GM19467 (cell line): ENCODE measurements at regions not wholly inside any gene's neighbourhood (a gene's known extent, or its start where the extent isn't known, plus 50 kb on each side); places are given as distances from the start of the nearest gene placed in this dataset.

Experiments used
- ATAC-seq: cut with Tn5 transposase; IDR thresholded peaks from one replicate; pipeline ENCODE4 v1.9.1; 2021; ENCODE audit warnings: mild to moderate bottlenecking, moderate library complexity; ENCODE audit not compliant: unreplicated experiment

GRCh38 chr20:17093782-17094181 lies 133.1 kb upstream of the PCSK2 start:
- no peak for ATAC-seq

- ATAC-seq: no peak
Observed at GRCh38 chr20:17097603-17098002, 129.2 kb upstream of the PCSK2 start.

DNA sequence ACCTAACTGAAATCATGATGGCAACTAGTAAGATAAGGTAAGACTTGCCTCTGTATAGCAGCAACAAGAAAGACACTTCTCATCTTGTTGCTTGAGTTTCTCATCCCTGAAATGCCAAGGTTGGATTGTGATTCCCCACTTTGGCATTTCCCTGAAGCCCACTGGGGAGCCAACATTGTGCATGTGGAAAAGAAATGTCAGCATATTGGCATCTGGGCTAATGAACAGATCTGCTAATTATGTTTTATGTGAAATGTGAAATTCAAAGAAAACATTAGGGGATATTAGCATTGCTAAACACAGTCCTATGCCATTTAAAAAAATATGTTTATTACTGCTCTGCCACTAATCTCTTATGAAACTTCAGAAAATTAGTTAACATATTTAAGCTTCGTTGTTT lies 126.3 kb upstream of the PCSK2 start:
- no peak for ATAC-seq

DNA sequence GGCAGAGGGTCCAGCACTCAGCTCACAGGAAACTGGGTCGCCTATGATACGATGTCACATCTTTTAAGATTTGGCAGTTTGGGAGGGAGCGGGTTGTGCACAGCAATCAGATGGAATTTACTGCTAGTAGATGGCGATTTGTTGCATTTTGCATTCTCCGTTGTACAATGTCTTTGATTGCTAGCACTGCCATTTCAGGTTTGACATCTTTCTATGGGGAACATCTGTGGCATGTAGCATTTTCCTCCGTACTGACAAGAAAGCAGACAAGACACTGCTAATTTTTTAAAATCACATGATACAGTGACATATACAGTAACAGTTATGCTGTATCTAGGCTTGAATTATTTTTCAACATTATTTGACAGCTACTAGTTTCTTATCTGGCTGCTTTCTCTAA lies 119.7 kb upstream of the PCSK2 start:
- no peak for ATAC-seq

DNA sequence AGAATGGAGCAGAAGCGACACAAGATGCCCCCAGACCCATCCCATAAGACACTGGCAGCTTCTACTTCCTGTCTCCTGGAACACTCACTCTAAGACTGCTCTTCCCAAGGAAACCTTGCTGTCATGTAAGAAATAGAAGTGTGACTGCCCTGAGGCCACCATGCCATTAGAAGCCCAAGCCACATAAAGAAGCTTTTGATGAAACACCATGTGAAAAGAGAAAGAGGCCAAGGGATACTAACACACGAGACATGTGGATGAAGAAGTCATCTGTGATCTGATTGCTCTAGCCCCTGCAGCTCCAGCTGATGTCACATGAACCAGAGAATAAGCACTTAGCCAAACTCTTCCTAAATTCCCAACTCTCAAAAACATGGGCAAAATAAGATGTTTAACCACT lies 117.9 kb upstream of the PCSK2 start:
- no peak for ATAC-seq

DNA sequence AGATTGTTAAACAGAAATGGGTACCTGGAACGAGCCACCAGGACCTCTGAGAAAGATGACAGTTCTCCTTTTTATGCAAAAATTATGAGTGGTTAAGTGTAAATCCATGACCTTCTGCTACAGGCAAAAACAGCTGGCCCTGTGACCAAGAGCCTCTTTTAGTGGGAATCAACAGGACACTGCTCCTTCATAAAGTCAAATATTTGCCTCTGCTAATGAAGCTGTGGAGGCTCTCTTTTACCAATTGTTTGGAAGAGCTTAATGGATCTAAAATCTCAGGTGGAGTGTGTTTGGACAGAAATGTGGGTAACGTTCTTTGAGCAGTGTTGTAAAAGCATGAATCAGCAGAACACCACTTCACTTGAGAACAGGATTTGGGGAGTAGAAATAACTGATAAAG lies 117.5 kb upstream of the PCSK2 start:
- no peak for ATAC-seq

- no peak for ATAC-seq
Observed at GRCh38 chr20:17128206-17128605, 98.6 kb upstream of the PCSK2 start.

DNA sequence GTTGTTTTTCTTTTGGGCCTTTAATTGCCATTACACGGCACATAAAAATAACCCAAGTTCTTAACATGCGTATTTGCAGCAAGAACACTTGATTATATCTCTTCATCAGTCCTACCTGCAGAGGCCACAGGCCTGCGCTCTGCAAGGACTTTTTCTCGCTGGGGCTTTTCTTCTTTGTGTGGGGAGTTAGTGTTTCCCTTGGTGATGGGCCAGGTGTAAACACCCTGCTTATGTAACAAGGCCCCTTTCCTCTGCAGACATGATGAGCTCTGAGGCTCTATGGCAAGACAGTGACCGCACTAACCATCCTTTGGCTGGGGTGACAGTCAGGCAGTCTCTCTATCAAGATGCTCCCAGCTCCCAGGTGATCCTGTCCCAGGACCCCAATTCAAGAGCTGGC lies 97.8 kb upstream of the PCSK2 start:
- ATAC-seq: no peak

GRCh38 chr20:17137692-17138091 lies 89.1 kb upstream of the PCSK2 start:
- ATAC-seq: no peak

DNA sequence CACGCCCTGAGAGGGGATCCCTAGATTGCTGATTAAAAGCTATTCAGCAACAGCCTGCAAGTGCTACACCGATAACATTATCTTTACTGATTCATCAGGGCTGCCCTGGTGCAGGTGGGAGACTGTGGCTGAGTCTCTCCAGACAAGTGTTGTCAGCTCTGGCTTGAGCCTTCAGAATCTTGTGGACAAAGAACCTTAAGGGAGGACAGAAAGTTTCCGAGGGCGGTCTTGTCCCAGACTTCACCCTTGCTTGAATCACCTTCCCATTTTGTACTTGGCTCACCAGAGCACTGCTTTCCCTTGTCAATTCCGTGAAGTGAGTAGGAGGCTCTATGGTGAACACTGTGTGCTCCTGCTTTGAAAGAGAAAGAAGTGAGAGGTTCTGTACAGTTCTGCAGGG lies 88.6 kb upstream of the PCSK2 start:
- no peak for ATAC-seq

GRCh38 chr20:17140894-17141293 lies 85.9 kb upstream of the PCSK2 start:
- no peak for ATAC-seq

GRCh38 chr20:17141568-17141967 lies 85.3 kb upstream of the PCSK2 start:
- no peak for ATAC-seq

DNA sequence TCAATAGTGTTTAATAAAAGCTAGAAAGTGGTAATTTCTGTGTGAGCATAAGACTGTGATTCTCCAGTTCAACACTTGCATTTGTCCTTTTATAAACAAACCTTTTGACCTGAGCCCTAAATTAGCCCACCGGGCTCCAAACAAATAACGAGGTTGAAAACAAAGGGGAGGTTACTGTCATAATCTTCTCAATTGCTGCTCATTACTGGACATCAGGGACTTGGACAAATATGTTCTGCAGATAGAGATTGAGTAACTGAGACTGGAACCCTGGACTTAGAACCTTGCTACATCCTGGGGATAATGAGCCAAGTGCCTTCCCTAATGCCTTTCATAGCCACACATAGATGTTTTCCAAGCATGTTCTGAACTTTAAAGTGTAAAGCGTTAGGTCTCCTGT lies 84.2 kb upstream of the PCSK2 start:
- no peak for ATAC-seq

DNA sequence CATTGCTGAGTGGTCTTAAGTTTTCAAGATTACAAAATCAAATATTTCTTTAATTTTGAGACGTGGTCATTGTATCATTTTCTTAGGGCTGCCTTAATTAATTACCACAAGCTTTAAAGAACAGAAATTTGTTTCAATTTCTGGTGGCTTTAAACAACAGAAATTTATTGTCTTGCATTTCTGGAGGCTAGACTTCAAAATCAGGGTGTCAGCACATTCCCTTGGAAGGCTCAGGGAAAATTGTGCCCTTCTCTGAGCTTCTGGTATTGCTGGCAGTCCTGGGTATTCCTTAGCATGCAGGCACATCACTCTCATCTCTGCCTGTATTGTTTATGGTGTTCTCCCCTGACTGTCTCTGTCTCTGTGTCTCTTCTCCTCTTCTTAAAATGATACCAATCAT lies 76.0 kb upstream of the PCSK2 start:
- ATAC-seq: no peak

DNA sequence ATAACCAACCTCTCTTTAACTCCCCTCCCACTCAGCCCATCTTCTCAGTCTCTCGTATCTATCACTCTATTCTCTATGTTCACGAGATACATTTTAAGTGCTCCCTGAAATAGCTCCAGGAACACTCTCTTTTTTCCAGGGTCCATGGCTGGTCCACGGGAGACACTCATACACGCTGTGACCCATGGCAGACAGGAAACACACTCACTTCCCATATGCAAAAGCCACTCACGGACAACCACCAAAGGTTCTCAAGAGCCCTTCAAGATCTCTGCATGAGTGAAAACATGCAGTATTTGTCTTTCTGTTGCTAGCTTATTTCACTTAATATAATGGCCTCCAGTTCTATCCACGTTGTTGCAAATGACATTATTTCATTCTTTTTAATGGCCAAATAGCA lies 71.4 kb upstream of the PCSK2 start:
- ATAC-seq: no peak

GRCh38 chr20:17158701-17159100 lies 68.1 kb upstream of the PCSK2 start:
- ATAC-seq: no peak

DNA sequence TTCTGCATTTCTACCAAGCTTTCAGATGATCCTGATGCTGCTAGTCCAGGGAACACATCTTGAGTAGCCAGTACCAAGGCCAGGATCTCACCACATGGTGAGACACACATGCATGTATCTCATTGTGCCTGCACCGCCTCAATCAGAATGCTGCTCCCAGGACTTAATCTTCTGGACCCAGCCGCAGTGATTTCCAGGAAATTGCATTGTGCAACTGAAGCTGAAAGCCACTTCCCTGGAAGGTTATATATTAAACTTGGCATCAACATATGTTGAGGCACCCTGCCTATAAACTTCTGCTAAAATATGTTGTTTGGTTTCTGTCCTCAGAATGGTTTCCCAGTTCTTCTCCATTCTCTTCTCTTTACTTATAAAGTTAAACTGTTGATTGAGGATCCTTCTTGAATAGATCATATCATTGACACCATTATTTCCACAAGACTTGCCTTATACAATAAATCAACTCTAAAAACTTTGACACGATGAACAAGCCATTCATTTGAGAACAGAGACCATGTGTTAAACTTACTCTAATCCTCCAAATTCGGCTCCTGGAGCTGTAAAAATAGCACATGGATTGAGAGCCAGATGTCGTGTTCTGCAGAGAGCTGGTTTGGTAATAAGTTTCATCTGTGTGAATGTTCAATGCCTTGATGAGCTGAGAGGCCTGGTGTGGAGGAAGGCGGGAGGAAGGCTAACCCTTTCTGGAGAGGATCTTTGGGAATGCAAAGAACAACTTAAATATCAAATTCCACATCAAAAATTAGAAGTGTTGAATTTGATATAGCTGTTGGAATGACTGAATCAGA lies 65.0 kb upstream of the PCSK2 start:
- no peak for ATAC-seq

GRCh38 chr20:17168026-17168612 lies 58.7 kb upstream of the PCSK2 start:
- ATAC-seq: no peak

GRCh38 chr20:17169585-17170136 lies 57.2 kb upstream of the PCSK2 start:
- ATAC-seq: no peak

- ATAC-seq: no peak
Observed at GRCh38 chr20:17171746-17172280, 55.0 kb upstream of the PCSK2 start.

GRCh38 chr20:17172836-17173516 lies 53.9 kb upstream of the PCSK2 start:
- no peak for ATAC-seq
